ENCODE measurements at regions not wholly inside any gene's neighbourhood (a gene's known extent, or its start where the extent isn't known, plus 50 kb on each side); places are given as distances from the start of the nearest gene placed in this dataset.

- Histone ChIP-seq H3K4me1 (ENCODE audit: control insufficient read depth in 1 of 2, insufficient read depth in 1 of 2, low read depth in 1 of 2, low read length in 1 of 2) (no peaks in the 10 kb centered on the region), H3K36me3 (no peaks in the 10 kb centered on the region), H3K4me3 (ENCODE audit: low read depth in 1 of 2, low read length in 1 of 2) (no peak overlapping the region), H3K9me3 (peaks cover 5% of the 10 kb centered on the region), H3K27me3 (no peaks in the 10 kb centered on the region), H3K27ac (no peak overlapping the region)
- no peak for TF ChIP-seq CTCF (IDR thresholded peaks at IDR 0.05)
These were observed 754.4 kb upstream of the RAG2 start for GRCh38 chr11:37352485-37352884.

GRCh38 chr11:37343290-37343689 is 745.3 kb upstream of the RAG2 start:
- H3K27me3 ChIP-seq, result no peaks in the 10 kb centered on the region
- no peak overlapping the region for H3K4me3 ChIP-seq (ENCODE audit: low read depth in 1 of 2, low read length in 1 of 2)
- H3K27ac ChIP-seq, result no peak overlapping the region
- H3K9me3 ChIP-seq, result no peaks in the 10 kb centered on the region
- no peaks in the 10 kb centered on the region for H3K4me1 ChIP-seq (ENCODE audit: control insufficient read depth in 1 of 2, insufficient read depth in 1 of 2, low read depth in 1 of 2, low read length in 1 of 2)
- H3K36me3 ChIP-seq, result no peaks in the 10 kb centered on the region
- no peak for TF ChIP-seq CTCF (IDR thresholded peaks at IDR 0.05)

- Histone ChIP-seq H3K27ac (no peak overlapping the region), H3K9me3 (no peaks in the 10 kb centered on the region), H3K4me3 (ENCODE audit: low read depth in 1 of 2, low read length in 1 of 2) (no peak overlapping the region), H3K27me3 (no peaks in the 10 kb centered on the region), H3K4me1 (ENCODE audit: control insufficient read depth in 1 of 2, insufficient read depth in 1 of 2, low read depth in 1 of 2, low read length in 1 of 2) (no peaks in the 10 kb centered on the region), H3K36me3 (no peaks in the 10 kb centered on the region)
- TF ChIP-seq CTCF (IDR thresholded peaks at IDR 0.05), result no peak
These were observed 738.4 kb upstream of the RAG2 start for GRCh38 chr11:37336401-37336800.

- Histone ChIP-seq H3K9me3 (no peaks in the 10 kb centered on the region), H3K27me3 (no peaks in the 10 kb centered on the region), H3K4me3 (ENCODE audit: low read depth in 1 of 2, low read length in 1 of 2) (no peak overlapping the region), H3K36me3 (no peaks in the 10 kb centered on the region), H3K4me1 (ENCODE audit: control insufficient read depth in 1 of 2, insufficient read depth in 1 of 2, low read depth in 1 of 2, low read length in 1 of 2) (no peaks in the 10 kb centered on the region), H3K27ac (no peak overlapping the region)
- no peak for TF ChIP-seq CTCF (IDR thresholded peaks at IDR 0.05)
These were observed 735.3 kb upstream of the RAG2 start for GRCh38 chr11:37333345-37333744.

- Histone ChIP-seq H3K36me3 (no peaks in the 10 kb centered on the region), H3K4me3 (ENCODE audit: low read depth in 1 of 2, low read length in 1 of 2) (no peak overlapping the region), H3K4me1 (ENCODE audit: control insufficient read depth in 1 of 2, insufficient read depth in 1 of 2, low read depth in 1 of 2, low read length in 1 of 2) (no peaks in the 10 kb centered on the region), H3K27ac (no peak overlapping the region), H3K27me3 (no peaks in the 10 kb centered on the region), H3K9me3 (no peaks in the 10 kb centered on the region)
- no peak for TF ChIP-seq CTCF (IDR thresholded peaks at IDR 0.05)
These were observed 725.8 kb upstream of the RAG2 start for GRCh38 chr11:37323843-37324242.

Measured in neutrophil (primary cell).